GM12865 (cell line): ENCODE measurements at regions not wholly inside any gene's neighbourhood (a gene's known extent, or its start where the extent isn't known, plus 50 kb on each side); places are given as distances from the start of the nearest gene placed in this dataset.

Source experiments
- DNase-seq: peaks from one replicate; pipeline ENCODE4 v3.0.0; 2010; ENCODE audit warnings: low read depth
- H3K4me3 ChIP-seq: 2 replicates; pipeline ENCODE4 v1.5.1; 2011; ENCODE audit warnings: mild to moderate bottlenecking, low read depth, low read length, control low read depth
- TF ChIP-seq, protein P1 (sequence below): IDR thresholded peaks from 2 replicates; pipeline ENCODE4 v1.5.1; 2011; ENCODE audit warnings: low read length, control low read depth, low read depth, inconsistent platforms; ENCODE audit not compliant: insufficient read depth; ENCODE audit errors: missing control alignments

DNA sequence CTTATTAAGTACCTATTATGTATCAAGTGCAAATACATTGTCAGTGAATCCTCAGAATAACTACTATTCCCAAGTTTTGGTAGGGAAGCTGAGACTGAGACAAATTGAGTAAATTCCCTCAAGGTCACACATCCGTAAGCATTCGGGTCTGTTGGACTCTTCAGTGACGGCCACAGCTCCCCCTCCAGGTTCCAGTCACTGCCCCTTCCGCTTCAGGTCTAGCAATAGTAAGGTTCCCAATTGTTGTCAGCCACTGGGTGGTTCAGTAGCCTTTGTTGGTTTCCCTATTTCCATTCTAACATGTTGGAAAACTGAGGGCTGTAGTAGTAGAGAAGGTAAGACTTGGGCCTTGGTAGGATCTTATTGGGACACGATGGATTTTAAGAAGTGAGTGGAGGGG, 54.9 kb upstream of the TNRC6B start:
- H3K4me3 ChIP-seq, result no peak overlapping the region
- TF ChIP-seq, protein P1, sequence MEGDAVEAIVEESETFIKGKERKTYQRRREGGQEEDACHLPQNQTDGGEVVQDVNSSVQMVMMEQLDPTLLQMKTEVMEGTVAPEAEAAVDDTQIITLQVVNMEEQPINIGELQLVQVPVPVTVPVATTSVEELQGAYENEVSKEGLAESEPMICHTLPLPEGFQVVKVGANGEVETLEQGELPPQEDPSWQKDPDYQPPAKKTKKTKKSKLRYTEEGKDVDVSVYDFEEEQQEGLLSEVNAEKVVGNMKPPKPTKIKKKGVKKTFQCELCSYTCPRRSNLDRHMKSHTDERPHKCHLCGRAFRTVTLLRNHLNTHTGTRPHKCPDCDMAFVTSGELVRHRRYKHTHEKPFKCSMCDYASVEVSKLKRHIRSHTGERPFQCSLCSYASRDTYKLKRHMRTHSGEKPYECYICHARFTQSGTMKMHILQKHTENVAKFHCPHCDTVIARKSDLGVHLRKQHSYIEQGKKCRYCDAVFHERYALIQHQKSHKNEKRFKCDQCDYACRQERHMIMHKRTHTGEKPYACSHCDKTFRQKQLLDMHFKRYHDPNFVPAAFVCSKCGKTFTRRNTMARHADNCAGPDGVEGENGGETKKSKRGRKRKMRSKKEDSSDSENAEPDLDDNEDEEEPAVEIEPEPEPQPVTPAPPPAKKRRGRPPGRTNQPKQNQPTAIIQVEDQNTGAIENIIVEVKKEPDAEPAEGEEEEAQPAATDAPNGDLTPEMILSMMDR, result no peak
- no peak for DNase-seq

DNA sequence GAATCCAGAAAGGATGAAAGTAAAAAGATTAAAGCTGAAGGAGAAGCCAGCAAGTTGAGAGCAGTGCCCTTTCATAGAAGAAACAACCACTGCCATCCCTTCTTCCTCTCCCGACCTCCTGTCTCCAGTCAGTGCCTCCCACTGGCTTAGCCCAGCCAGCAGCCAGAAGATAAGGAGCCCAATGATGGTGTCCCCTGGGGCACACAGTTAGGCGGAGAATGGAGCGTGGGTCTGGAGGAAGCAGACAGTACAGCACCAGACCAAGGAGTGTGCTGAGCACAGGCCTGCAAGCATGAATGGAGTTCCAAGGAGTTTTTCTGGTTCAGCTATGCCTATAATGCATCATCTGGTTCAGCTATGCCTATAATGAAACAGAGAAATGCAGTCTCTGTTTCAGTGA, 54.3 kb upstream of the TNRC6B start:
- TF ChIP-seq, protein P1, result no peak
- DNase-seq, result no peak

More for the DNA sequence above, 54.3 kb upstream of the TNRC6B start:
- no peak overlapping the region for H3K4me3 ChIP-seq
